Kidney glomerular epithelial cell (primary cell): ENCODE measurements at regions not wholly inside any gene's neighbourhood (a gene's known extent, or its start where the extent isn't known, plus 50 kb on each side); places are given as distances from the start of the nearest gene placed in this dataset.
"Not testable (repeated sequence)": the region's sequence is repeated elsewhere in the genome, so short reads cannot be mapped to it uniquely, and the experiment has no call there.

Source experiments
- DNase-seq: peaks from one replicate; lab custom pipeline; 2025; lab: John Stamatoyannopoulos, UW

DNA sequence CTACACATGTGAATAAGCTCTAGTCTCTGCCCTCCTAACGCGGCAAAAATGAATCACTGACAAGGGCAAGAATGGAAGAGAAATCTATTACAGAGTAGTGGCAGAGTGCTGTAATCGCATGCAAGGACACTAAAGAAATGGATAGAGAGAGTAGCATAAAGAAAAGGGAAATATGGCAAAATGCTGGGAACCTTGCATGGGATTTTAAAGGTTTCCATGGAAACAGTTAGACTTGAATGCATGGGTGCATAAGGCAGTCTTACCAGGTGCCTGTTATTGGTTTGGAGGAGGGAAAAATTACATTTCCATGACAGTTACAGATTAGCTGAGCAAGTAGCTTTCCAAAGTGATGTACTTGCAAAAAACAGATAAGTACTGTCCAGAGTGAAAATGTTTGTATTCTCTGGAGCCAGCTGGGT, 233.4 kb downstream of the PTN start:
- DNase-seq, result peak; percentile 52

DNA sequence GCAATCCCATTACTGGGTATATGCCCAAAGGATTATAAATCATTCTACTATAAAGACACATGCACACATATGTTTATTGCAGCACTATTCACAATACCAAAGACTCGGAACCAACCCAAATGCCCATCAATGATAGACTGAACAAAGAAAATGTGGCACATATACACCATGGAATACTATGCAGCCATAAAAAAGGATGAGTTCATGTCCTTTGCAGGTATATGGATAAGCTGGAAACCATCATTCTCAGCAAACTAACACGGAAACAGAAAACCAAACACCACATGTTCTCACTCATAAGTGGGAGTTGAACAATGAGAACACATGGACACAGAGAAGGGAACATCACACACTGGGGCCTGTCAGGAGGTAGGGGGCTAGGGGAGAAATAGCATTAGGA, 235.7 kb downstream of the PTN start:
- DNase-seq, result not testable (repeated sequence)

DNA sequence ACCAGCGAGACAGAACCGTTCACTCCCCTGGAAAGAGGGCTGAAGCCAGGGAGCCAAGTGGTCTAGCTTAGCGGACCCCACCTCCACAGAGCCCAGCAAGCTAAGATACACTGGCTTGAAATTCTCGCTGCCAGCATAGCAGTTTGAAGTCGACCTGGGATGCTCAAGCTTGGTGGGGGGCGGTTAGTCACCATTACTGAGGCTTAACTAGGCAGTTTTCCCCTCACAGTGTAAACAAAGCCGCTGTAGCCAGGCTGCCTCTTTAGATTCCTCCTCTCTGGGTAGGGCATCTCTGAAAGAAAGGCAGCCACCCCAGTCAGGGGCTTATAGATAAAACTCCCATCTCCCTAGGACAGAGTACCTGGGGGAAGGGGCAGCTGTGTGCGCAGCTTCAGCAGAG, 235.1 kb downstream of the CHRM2 start:
- not testable (repeated sequence) for DNase-seq

DNA sequence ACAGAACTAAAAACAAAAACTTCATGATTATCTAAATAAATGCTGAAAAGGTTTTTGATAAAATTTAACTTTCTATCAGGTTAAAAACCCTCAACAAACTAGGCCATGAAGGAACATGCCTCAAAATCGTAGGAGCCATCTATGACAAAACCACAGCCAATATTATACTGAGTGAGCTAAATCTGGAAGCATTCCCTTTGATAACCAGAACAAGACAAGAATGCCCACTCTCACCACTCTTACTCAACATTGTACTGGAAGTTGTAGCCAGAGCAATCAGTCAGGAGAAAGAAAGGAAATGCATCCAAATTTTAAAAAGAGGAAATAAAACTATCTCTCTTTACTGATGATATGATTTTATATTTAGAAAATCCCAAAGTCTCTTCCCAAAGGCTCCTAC, 228.7 kb downstream of the CHRM2 start:
- DNase-seq, result no peak

DNA sequence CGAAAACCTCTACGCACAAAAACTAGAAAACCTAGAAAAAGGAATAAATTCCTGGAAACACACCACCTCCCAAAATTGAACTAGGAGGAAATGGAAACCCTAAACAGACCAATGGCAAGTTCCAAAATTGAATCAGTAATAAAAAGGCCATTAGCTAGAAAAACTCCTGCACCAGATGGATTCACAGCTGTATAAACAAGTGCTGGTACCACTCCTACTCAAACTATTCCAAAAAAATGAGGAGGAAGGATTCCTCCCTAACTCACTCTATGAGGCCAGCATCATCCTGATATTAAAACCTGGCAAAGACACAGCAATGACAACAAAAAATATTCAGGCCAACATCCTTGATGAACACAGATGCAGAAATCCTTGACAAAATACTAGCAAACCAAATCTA, 228.2 kb downstream of the CHRM2 start:
- no peak for DNase-seq

DNA sequence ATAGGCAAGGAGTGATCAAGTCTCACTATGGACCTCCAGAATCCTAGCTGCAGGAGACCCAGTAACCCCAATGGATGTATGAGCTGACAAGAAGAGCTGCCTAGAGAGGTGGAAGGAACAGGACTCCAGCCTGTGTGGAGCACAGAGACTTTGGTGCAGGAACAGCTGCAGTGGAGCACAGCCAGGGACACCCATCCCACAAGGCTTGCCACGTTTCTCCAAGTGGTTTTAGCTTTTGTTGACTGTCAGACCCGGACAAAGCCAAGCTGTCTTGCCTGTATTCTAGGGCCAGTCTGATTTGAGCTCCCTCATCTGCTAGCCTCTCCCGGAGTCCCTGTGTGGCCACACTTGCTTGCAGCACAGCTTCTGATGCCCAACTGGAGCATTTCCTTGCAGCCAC, 224.7 kb downstream of the CHRM2 start:
- no peak for DNase-seq

DNA sequence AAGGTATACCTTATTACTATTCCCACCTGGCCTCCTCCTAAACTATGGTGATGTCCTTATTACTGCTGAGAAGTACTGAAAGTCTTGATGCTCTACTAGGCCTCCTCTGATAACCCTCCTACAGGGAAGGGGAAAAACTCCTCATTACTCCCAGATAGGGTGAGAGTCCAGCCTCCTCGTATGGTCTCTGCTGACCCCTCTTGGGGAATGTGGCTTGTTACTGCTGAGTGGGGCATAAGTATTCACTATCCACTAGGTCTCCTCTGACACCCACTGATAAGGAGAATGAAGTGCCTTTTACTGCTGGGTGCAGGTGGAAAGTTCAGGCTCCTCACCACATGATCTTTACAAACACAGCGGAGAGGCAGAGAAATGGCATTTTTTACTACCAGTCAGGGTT, 222.9 kb downstream of the CHRM2 start:
- no peak for DNase-seq

DNA sequence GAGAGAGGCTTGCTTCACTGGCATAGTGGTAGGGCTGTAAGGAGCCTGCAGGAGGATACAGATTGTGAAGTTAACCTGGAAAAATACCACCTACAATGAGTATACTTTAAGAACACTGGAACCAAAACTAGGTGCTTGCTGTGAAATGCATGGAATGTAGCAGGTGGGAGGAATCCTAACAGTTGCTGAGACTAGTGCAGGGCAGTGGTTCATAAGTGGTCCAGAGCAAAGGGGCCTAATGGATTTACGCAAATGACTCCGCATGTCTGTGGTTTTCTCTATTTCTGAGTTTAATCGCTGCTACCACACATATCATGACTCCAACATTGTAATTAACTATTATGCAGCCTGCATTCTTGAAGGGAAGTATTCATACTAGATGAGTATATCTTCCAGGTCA, 218.4 kb downstream of the CHRM2 start:
- DNase-seq, result no peak

DNA sequence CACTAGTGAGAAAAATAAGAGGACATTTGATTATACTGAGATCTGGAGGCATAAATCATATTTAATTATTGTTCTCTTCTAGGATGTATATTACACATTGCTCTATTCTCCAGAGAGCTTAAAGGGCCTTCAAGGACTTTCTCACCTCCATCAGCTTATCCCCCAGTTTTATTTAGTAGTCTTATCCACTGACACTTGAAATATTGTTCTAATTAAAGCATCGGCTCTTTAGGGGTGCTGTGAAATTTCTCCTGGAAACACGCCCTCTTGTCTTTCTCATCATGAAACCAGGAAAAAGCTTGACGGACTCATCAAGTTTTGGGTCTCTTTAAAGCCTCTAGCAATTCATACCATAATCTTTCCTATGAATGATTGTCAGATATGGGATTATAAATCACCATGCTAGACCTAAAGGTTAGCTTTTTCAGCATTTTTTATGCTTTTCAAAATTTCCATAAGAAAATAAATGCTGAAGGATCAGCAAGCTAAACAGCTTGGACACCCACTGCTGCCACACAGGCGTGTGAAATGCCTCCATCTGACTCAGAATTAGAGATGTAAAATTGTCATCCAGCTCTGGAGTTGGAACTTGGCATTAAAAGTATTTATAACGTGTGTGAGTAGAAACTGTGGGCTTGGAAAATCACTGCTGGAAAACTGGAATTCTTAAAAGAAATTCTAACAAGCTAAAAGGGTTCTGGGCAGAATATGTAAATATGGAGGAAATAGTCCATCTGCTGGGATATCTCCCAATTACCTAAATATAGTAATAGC, 216.3 kb downstream of the CHRM2 start:
- no peak for DNase-seq

DNA sequence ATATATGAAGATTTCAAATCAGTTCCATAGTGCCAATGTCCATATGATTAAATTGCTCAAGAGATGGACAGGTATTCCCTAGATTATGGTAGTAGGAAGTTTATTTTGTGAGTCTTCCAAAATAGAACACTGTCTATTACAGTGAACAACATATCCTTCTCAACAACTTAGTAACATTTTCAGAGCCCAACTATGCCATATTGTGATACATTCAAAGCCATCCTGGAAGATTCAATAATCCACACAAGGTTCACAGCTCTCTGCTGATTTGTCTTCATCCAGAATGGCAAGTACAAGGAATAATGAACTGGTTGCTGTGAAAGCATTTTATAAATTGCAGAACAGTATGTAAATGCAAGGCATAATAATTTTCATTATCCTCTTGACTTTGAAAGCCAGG, 213.9 kb downstream of the CHRM2 start:
- DNase-seq, result no peak

DNA sequence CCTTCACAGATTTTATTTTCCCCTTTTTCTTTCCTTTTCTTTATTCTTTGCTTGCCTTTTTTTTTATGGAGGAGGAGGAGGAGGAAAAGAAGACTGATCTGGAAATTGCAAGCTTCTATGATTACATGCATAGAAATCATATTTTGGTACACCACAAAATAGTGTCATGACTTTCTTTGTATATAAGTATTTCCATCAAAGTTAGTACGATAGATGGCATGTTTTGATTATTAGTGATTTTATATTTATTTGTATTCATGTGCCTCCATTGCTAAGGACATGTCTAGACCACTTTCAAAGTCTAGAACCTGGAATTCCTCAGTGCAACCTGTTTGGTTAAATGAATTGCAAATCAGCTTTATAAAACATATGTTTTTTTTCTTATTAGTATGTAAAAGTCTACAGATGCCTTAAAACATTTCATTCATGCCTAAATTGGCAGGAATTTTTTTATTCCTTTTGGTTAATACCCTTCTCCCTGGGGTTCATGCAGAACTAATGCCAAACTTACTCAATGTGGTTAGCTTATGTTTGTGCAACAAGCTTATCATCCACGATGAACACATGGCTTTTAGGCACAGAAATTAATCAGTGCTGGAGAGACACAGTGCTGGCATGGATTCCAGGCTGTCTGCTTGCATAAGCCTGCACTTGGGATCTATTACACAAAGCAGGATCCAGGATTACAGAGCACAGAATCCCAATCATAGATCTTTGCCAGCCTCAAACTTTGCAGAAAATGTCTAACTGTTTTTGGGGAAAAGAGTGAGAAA, 213.1 kb downstream of the CHRM2 start:
- DNase-seq, result no peak

DNA sequence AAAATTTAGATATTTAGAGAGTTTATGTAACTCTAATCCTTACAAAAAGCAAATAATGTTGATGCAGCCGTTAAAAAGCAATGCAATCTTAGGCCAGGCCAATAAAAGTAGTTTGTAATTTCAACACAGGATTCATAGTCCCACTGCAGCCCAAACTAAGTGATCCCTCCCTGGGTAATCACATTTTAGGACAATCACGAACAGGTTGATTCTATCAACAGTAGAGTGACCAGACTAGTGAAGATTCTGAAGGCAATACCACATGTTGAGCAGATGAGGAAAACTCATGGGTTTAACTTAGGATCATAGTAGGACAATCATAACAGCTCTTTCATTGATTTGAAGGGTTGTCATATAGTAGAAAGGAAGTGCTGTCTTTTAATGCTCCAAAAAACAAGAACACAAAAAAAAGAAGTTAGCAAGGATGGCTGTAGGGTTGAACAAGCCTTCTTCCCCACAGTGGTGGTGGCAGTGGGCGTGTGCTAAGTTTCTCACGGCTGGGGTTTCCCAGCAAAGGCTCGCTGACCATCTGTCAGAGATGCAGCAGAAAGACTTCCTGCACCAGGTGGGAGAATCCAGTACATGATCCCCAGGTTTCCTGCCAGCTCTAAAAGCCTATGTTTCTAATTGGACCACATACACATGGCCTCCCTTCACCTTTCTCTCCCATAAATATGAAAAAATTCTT, 212.2 kb downstream of the CHRM2 start:
- no peak for DNase-seq

DNA sequence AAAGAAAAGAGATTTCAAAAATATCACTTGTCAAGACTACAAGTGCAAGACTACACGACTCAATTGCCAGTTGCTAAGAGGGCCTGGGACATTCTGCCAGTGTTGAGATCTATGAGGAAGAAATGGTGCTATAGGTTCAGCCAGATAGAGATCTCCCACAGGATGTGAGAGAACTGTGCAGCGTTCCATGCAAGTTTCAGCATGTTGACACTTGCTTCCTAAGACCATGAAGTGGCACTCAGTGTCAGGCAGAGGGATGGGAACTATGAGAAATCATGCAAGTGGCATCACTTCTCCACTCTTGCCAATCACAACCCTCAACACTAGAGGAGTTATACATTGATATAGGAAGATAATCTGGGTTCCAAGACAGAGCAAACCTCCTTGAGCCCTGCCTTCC, 210.3 kb downstream of the CHRM2 start:
- DNase-seq, result no peak

DNA sequence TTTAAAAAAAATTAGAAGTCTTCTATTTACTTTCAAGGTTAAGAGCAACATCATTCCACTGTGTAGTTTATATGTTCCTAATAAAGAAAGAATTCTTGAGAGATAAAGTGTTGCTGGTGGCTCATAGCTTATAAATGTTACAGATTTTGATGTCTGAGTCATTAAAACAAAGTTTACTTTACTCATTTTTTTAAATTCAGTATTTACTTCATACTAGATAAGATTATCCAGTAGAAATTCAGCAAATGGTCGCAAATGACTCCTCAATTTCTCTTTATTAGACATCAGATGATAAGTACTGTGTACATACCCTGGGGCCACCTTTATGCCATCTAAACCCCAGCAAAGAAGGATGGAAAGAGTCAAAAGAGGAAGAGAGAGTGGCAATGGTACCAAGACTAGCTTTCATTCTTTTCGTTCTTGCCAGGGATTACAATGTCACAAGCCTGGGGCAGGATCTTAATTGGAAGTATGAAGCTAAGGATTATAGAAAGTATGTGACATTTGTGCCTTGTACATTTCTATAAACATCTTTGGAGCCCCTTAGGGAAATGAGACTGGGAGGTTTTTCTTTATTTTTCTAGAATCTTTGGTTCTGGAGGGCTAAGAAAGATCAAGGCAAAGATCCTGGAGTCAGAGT, 206.1 kb downstream of the CHRM2 start:
- peak; percentile 12 for DNase-seq

DNA sequence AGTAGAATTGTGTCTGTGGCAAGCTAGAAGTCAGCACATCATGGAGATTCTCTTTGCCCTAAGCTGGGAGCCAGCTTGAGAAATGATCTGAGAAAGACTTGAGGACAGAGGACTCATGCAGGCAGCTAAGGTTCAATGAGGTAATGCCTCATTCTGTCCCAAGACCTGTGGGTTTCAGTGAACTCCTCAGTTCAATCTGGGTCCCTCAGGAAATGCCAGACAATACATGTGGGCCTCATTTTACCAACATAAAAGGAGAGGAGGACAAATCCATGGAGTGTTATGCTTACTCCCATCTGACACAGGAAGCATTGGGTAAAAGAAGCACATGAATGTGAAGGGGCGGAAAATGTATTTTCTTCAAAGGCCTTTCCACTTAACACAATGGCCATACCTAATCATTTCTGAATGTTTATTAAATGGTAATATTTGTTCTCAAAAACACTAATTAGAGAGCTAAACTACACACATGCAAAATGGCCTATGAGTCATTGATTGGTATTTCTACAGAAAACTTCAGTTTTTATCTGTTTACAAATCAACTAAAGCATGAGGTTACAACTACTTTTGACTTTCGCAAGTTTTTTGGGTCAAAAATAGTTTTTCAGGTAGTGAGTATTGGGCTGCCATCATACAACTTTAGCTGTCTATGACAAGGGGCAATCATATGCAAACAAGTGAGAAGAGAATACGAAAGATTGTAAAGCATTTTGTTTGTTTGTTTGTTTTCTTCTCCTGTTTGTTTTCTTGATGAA, 205.3 kb downstream of the CHRM2 start:
- no peak for DNase-seq
